ENCODE measurements at regions not wholly inside any gene's neighbourhood (a gene's known extent, or its start where the extent isn't known, plus 50 kb on each side); places are given as distances from the start of the nearest gene placed in this dataset.
"Not testable (repeated sequence)": the region's sequence is repeated elsewhere in the genome, so short reads cannot be mapped to it uniquely, and the experiment has no call there.

DNA sequence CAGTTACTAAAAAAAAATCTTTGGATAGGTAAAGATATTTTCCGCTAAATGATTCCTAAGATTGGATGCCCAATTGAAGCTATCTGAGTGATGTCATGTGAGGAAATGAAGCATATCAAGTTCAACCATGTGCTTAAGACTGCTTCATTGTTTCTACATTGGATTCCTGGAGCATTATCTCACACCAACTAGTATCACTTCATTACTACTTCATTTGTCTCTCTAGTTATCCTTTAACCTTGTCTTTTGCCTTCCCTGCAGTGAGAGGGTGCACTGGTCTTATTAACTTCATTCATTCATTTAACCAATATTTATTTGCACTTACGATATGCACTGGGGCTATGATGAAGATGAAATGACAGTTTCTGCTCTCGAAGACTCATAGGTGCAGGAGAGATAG is 198.1 kb downstream of the SLC38A4 start:
- no peak for DNase-seq (ENCODE audit: low spot score)

DNA sequence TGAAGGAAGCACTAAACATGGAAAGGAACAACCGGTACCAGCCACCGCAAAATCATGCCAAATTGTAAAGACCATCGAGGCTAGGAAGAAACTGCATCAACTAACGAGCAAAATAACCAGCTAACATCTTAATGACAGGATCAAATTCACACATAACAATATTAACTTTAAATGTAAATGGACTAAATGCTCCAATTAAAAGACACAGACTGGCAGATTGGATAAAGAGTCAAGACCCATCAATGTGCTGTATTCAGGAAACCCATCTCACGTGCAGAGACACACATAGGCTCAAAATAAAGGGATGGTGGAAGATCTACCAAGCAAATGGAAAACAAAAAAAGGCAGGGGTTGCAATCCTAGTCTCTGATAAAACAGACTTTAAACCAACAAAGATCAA is 206.3 kb downstream of the SLC38A4 start:
- not testable (repeated sequence) for DNase-seq (ENCODE audit: low spot score)

DNA sequence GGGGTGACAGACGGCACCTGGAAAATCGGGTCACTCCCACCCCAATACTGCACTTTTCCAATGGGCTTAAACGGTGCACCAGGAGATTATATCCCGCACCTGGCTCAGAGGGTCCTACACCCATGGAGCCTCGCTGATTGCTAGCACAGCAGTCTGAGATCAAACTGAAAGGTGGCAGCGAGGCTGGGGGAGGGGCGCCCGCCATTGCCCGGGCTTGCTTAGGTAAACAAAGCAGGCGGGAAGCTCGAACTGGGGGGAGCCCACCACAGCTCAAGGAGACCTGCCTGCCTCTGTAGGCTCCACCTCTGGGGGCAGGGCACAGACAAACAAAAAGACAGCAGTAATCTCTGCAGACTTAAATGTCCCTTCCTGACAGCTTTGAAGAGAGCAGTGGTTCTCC is 208.1 kb downstream of the SLC38A4 start:
- DNase-seq (ENCODE audit: low spot score), result not testable (repeated sequence)

DNA sequence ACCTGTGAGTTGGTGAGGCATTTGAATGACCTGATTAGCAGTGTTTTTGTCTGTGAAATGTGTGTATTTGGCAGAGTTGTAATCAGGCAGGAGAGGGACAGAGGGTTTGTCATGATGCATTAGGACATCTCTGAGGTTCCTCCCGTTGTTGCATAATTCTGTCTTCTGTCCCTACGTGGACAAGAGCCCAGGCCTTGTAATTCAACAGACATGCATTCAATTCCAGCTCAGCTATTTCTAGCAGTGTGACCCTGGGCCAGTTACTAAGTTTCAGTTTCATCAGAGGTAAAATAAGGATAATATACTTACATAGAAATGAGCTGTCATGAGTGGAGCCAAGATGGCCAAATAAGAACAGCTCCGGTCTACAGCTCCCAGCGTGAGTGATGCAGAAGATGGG is 208.6 kb downstream of the SLC38A4 start:
- DNase-seq (ENCODE audit: low spot score), result no peak

DNA sequence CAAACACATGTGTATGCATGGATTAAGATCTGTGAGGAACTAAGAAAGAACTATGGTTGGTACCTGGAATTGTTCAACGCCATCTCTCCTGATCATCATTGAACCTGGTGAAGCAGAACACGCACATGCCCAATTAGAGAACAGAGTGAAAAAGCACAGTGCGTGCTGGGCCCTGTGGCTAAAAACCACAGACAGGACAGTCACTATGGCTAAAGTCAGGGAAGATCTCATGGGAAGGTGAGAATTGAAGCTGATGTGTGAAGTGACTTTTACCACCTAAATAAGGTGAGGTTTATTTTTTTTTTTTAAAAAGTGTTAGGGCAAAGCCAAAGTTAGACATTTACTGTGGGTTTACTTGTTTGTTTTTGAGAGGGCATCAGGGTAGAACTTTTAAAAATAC is 215.0 kb downstream of the SLC38A4 start:
- DNase-seq (ENCODE audit: low spot score), result no peak

DNA sequence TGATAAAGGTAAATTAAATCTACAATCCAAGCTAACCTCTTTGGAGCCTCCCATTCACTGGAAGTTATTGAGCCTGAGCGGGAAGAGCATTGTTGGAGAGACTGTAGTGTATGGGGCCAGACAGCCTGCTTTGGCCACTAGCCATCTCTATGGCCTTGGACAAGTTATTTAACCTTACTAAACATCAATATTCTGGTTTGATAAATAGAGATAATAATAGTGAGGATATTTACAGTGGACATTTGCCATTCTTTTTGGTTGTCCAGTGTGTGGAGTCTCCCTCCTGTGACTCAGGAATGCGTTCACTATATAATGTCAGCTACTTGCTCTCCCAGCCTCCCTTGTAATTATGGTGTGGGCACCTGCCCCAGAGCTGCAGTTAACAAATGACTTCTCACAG is 216.1 kb downstream of the SLC38A4 start:
- DNase-seq (ENCODE audit: low spot score), result no peak

DNA sequence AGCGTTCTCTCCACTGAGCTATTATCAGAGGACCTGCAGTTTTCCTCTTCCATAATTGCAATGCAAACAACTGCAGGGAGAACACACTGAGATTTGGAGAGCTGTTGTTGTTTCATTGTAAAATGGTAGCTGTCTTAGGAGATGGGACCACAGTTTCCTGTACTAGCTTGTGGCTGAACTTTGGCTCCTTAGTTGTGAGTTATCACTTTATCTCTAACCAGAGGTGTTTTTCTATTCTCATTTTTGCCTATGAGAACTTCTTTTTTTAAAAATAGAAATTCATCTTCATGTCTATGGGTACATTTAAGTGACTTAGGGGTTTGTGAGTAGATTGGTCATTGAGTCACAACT is 216.5 kb downstream of the SLC38A4 start:
- no peak for DNase-seq (ENCODE audit: low spot score)

DNA sequence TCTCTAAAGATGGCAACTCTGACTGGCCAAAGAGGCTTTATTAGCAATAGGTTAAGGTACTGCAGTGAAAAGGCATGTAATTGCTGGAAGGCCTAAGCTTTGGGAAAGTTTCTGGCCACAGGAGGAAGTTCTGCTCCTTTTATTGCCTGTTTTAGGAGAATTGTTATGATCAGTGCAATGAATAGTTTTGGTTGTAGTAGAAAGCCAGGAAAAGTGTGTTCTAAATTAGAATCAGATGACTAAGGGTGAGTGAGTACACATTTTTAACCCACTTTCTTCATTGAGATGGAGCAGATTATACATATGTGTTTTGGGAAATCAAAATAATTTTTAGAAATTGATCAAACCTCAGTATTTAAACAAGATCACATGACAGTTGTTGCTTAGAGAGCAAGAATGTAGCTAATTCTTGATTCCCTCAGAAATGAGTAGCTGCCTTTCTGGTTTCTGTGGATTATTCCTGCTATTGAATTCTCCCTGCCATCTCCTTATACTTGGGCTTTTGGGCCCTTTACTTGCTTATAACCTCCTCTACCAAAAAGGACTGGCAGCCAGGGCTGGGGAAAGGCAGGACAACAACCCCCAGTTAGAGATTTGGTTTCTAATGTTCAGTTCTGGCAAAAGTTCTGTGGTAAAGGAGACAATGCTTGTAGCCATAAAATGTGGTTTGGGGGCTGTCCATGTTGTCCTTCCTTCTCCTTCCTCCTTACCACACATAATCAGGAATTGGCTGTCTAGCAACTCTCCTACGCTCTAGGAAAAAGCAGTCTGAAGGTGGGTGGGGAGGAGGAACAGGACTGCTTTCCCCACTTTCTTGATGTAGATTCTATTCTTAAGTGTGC is 217.1 kb downstream of the SLC38A4 start:
- no peak for DNase-seq (ENCODE audit: low spot score)

DNA sequence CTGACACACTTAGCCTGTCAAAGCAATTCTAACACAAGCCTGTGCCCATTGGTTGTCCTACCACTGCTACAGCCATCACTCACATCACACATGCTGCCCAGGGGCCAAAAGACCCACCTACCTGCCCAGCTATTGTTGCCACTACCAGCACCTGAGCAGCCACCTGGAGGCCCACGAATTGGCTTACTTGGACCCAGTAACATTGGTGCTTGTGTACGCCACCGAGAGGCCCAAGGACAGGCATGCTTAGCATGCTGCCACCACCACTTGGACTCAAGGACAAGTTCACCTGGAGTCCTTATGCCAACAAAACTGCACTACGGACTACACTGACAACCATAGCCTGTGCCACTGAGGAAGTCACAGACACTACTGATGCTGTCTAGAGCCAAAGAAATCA is 221.1 kb downstream of the SLC38A4 start:
- DNase-seq (ENCODE audit: low spot score), result no peak

DNA sequence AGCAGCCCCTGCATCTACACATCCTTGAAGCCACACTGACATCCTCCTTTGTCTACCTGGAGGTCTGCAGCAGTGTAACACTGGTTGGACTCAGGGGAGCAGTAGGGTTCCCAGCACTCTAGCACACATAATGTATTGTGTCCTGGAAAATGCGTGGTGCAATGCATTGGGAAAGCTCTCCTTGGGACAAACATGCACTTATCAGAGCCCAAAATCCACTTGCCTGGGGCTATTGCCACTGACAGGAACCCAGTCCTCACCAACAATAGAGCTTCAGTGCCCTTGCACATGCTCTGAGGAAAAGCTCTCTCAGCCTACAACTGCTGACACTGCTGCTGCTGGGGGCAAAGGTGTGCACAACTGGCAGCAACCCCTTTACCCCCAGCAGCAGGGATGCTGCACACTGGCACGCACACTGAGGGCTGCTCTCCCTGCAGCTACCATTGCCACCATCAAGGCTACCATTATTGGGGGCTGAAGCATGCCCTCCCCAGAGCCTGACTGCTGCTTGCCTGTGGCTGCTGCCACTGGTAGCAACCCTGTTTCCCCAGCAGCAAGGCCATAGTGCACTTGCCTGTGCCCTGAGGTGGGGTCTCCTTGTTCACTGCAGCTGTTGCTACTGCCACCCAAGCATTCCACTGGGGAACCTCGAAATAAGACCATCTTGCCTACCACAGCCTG is 221.9 kb downstream of the SLC38A4 start:
- no peak for DNase-seq (ENCODE audit: low spot score)

DNA sequence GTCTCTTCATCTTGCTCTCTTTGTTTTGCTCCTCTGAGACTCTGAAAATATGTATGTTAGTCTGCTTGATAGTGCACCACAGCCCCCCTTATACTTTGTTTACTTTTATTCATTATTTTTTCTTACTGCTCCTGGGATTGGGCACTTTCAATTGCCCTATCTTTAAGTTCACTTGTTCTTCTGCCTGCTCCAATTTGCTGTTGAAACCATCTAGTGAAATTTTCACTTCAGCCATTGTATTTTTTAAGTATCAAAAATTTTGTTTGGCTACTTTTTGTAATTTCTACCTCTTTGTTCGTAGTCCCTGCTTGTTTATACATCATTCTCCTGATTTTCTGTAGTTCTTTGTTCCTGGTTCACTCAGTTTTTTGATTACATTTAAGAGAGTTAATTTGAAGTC is 223.3 kb downstream of the SLC38A4 start:
- no peak for DNase-seq (ENCODE audit: low spot score)

DNA sequence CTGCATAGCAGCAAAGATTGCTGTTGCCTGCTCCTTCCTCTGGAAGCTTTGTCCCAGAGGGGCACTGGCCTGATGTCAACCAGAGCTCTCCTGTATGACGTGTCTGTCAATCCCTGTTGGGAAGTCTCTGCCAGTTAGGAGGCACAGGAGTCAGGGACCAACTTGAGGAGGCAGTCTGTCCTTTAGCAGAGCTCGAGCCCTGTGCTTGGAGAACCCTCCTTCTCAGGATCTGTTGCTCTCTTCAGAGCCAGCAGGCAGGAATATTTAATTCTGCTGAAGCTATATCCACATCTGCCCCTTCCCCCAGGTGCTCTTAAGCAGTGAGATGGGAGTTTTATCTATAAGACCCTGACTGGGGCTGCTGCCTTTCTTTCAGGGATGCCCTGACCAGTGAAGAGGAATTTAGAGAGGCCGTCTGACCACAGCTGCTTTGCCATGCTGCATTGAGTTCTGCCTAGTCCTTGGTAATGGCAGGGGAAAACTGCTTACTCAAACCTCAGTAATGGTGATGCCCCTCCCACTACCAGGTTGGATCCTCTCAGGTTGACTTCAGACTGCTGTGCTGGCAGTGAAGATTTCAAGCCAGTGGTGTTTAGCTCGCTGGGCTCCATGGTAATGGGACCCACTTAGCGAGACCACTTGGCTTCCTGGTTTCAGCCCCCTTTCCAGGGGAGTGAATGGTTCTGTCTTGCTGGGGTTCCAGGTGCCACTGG is 218.6 kb upstream of the SLC38A2 start:
- no peak for DNase-seq (ENCODE audit: low spot score)

DNA sequence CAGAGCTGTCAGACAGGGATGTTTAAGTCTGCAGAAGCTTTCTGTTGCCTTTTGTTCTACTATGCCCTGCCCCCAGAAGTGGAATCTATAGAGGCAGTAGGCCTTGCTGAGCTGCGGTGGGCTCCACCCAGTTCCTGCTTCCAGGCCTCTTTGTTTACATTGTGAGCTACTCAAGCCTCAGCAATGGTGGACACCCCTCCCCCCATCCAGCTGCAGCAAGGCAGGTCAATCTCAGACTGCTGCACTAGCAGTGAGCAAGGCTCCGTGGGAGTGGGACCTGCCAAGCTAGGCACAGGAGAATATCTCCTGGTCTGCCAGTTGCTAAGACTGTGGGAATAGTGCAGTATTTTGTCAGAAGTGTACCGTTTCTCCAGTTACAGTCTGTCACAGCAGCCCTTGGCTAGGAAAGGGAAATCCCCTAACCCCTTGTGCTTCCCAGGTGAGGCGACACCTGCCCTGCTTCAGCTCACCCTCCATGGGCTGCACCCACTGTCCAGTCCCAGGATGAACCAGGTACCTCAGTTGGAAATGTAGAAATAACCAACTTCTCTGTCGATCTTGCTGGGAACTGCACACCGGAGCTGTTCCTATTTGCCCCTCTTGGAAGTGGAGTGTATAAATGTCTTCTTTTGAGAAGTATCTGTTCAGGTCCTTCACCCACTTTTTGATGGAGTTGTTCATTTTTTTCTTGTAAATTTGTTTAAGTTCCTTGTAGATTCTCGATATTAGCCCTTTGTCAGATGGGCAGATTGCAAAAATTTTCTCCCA is 213.5 kb upstream of the SLC38A2 start:
- peak; percentile 89 for DNase-seq (ENCODE audit: low spot score)

DNA sequence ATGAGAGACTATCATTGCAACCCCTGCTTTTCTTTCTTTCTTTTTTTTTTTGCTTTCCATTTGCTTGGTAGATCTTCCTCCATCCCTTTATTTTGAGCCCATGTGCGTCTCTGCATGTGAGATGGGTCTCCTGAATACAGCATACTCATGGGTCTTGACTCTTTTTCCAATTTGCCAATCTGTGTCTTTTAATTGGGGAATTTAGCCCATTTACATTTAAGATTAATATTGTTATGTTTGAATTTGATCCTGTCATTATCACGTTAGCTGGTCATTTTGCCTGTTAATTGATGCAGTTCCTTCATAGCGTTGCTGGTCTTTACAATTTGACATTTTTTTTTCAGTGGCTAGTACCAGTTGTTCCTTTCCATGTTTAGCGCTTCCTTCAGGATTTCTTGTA is 211.5 kb upstream of the SLC38A2 start:
- not testable (repeated sequence) for DNase-seq (ENCODE audit: low spot score)

DNA sequence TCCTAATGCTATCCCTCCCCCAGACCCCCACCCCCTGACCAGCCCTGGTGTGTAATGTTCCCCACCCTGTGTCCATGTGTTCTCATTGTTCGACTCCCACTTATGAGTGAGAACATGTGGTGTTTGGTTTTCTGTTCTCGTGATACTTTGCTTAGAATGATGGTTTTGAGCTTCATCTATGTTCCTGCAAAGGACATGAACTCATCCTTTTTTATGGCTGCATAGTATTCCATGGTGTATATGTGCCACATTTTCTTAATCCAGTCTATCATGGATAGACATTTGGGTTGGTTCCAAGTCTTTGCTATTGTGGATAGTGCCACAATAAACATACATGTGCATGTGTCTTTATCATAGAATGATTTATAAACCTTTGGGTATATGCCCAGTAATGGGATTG is 209.4 kb upstream of the SLC38A2 start:
- not testable (repeated sequence) for DNase-seq (ENCODE audit: low spot score)

DNA sequence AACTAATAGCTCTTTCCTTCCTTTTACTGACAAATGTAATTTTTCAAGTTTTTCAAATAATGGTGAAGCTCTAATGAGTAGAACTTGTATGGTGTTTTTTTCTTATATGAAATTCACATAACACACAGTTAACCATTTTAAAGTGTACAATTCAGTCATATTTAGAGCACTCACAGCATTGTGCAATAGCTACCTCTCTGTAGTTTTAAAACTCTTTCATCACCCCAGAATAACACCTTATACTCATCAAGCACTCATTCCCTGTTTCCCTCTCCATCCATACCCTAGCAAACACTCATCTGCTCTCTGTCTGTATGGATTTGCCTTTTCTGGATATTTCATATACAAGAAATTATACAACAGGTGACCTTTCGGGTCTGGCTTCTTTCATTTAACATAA is 207.9 kb upstream of the SLC38A2 start:
- DNase-seq (ENCODE audit: low spot score), result no peak

DNA sequence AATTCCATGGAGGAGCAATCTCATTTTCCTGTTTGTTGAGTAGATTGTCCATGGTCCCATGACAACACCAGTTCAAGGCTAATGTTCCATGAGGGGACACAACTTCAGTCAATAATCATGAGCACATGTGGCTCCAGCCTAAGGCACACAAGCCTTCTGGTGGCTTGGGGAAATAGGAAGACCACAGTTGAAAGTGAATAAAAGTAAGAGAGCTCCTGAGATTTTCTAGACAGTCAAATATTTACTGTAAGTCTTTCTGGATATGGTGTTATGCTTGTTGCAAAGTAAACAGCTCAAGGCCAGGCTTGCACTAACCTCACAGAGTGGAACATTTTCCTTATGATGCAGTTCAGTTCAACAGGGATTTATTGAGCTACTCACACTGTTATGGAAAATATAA is 206.9 kb upstream of the SLC38A2 start:
- no peak for DNase-seq (ENCODE audit: low spot score)

DNA sequence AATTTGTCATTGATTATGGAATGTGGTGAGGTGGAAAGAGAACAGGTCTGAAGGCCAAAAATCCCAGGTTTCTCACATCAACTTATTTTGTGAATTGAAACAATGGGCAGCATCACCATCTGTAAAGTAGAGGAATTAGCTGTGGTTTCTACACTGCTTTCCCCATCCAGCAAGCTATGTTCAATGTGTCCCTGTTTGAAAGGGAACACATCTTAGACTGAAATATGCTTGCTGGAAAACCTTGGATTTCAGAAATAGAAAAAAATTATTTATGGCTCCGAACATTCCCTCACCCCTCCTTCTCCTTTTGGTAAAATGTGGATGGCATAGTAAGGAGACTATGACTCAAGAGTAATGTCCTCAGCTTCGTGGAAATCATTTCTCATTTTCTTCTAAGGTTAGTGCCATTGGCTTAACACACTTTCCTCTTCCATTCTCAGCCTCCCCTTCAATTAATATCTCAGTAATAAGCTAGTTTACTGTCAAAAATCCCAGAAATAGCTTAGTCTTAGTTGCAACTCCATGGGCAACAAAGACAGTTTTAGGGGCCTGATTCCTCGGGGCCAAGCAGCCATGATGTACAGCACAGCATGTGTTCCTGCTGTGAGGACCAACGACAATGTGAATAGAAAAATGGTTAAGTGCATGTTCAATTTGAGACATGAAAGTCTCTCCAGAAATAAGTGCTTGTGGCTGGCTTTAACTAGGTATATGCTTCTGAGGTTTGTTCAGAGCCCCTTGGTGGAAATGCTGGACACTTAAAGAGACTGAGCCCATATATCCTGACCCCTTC is 205.8 kb upstream of the SLC38A2 start:
- DNase-seq (ENCODE audit: low spot score), result no peak

DNA sequence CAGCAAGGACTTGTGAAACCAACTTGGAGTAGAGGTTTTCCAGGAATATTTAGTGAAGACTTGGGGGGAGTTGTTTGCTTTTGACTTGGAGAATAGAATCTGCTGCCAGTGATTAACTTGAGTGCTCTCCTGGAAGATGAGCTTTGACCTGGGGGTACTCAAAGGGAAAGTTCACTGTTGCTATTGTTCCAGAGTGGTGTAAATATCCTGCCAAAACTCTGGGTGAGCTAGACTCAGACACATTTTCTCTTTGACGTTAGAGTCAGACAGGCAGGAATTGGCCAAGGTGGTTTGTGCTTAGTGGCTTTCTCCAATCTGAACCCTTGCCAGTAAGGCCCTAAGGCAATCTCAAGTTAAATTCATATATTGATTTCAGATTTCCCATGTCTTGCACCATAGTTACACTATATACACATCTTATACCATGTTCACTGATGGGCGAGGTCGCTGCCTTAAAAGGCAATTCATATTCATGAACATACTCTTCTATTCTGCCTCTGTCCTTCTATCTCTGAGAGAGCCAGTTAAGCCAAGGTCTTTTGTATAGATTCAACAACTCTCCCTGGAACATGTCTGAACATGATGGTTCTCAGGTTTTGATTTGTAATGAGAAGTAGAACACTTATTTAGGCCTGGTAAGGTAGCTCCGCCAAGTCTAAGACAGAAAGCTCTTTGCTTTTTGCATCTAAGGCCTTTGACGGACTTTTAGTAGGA is 204.6 kb upstream of the SLC38A2 start:
- no peak for DNase-seq (ENCODE audit: low spot score)

DNA sequence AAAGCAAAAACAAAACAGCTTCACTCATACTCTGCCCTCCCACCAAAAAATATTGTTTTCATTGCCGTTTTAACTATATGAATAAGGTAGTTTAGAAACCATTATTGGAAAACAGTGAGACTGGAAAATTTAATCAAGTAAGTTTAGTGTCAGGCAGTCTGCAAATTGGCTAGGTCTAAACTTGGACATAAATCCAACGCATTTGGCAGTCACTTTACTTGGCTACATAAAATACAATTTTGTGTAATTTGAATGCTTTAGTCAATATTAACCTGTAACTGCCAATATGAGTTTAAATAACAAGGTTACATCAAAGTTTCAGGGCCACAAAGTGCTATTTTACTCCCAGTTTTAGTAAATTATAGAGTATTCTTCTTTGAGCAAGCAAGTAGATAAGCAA is 202.3 kb upstream of the SLC38A2 start:
- DNase-seq (ENCODE audit: low spot score), result no peak

DNA sequence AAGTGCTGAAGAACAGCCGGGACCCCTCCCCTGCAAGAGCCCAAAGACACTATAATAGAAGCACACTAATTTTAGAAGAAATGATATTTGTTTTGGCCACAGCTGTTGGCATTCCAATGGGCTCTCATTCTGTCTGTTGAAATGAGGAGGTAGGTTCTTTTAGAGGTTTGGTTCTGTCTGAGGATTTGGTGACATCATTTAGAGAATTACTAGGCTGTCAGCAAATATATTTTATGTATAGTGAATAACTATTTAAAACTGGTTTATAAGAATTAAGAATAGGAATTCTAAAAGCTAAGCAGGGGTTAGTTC is 200.7 kb upstream of the SLC38A2 start:
- DNase-seq (ENCODE audit: low spot score), result no peak
